HG03135 (cell line): ENCODE measurements at regions not wholly inside any gene's neighbourhood (a gene's known extent, or its start where the extent isn't known, plus 50 kb on each side); places are given as distances from the start of the nearest gene placed in this dataset.
"Not testable (repeated sequence)": the region's sequence is repeated elsewhere in the genome, so short reads cannot be mapped to it uniquely, and the experiment has no call there.

ENCODE experiments used
- ATAC-seq: cut with Tn5 transposase; IDR thresholded peaks from one replicate; pipeline ENCODE4 v1.9.1; 2021; ENCODE audit warnings: mild to moderate bottlenecking, moderate library complexity; ENCODE audit not compliant: unreplicated experiment

GRCh38 chr2:7867867-7868266 is 814.0 kb upstream of the ID2 start:
- ATAC-seq: no peak

DNA sequence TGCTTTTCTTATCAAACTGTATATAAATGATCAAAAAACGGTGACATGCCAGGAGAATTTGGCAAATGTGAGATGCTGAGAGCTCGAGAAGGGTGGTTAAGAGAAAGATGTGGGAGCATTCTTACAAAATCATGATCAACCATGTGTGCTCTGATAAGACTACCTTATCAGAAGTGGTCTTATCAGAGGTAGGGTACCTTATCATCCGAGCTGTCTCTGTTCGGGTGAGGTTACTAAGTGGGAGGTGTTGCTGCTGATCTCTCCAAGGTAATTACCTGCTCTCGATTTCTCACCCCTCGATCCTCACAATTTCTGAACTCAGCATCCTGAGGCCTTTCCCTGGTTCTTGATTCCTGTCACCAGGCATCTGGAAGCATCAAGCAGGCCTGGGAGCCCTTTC is 813.0 kb upstream of the ID2 start:
- no peak for ATAC-seq

DNA sequence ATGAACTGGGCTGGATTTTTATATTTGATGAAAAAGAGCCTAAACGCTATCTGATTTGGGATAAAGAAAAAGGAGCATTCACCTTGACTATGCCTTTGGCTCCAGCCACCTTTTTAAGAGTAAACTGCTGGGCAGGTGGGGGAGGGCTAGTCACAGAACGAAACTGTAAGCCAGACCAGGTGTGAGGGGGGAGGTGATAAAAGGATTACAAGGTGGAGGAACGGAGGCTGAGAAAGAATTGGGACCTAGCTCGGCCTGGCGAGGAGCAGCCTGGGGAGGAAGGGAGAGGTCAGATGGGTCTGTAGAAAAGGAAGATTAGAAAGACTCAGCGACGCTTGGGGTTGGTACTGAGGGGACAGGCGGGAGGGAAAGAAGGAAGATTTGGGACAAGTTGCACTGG is 805.4 kb upstream of the ID2 start:
- ATAC-seq: not testable (repeated sequence)

DNA sequence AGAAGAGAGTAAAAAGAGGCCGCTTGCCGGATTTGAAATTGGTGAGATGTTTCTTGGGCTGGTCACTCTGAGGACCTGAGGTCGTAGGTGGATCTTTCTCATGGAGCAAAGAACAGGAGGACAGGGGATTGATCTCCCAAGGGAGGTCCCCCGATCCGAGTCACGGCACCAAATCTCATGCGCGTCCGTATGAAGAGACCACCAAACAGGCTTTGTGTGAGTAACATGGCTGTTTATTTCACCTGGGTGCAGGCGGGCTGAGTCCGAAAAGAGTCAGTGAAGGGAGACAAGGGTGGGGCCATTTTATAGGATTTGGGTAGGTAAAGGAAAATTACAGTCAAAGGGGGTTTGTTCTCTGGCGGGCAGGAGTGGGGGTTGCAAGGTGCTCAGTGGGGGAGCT is 803.6 kb upstream of the ID2 start:
- not testable (repeated sequence) for ATAC-seq

DNA sequence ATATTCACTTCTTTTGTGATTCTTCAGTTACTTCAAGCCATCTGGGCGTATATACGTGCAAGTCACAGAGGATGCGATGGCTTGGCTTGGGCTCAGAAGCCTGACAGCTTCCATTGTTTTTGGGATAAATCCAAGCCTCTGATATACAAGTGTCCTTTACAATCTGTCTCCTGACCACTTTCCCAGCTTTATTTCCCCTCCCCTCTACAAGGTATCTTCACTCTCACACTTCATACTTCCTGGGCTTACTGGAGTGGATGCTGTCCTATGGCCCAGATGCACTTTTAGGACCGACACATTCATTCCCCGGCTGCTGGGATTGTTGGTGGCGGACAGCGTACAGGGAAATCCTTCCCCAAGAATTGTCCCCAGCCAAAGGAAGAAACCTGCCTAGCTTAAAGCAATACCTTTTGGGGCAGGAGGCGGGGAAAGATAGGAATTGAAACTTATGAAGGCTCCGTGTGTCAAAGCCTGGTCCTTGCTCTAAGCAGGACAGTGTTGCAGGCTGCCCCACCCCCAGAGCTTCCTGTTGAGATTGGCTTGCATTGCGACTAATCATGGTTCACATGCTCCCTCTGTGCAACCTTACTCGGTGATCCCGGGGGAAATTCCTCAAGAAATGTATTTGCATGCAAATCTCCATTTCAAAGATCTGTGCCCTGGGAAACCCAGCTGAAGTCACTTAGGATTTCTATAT is 802.9 kb upstream of the ID2 start:
- ATAC-seq: no peak

DNA sequence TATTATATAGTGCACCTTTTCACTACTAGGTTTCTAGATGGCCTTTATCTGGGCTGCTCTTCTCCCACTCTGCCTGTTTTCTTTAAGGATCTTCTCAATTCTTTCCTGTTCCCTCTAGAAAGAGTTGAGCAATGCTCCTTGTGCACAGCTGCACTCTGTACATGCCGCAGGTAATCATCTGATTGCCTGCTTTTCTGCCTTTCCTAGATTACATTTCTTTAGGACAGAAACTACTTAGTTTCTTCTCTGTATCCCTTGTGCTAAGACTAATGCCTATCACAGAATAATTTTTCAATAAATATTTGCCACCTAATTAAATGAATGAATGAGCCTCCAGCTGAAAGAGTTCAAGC is 802.4 kb upstream of the ID2 start:
- ATAC-seq: no peak

DNA sequence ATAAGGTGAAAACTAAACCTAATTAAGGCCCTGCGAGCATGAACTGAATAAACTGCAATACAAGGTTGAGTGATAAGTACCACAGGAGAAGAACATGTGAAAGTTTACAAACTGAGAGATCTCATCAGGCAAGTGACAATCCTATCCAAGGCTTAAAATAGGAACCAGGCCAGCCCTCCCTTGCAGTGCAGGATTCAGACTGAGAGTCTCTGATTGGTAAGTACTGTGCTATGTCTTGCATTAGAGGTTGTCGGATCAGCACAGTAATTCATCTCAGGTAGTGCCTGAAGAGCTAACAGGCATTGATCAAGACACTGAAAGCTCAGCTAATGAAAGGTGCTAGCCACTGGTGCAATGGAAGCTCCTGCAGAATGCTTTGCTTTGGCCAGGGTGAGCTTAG is 801.7 kb upstream of the ID2 start:
- no peak for ATAC-seq

DNA sequence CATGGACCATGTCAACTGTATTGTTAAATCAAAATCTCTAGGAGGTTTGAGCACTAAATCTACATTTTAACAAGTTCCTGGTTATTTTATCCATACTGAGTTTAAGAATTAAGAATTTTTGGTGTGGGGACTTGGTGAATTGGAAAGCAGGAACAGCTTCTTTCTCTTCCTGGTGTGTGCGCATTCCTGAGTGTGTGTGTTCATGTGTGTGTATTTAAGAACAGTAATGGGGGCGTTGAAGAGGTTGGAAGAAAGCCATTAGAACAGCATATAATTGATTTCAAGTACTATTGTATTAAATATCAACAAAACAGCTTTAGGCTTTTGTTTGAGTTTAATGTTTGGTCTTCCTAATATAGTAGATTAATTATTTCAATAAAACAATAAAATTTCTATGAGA is 801.3 kb upstream of the ID2 start:
- ATAC-seq: no peak

DNA sequence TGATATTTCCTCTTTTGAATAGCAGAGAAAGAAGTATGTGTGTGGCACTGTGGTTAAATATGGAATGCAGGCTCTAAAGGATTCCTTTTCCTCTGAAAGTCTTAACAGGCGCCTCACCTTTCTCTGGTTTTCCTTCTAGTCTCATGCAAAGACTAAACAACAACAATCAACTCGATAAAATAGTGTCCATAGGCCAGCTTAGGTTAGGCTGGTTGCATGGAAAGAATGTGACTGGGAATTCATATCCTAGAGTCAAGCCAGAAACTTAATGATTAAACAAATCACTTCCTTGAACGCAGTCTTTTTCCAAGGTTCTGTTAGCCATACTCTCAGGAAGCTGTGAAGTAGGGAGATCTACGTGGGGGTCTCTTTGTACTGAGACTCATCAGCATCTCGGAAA is 800.8 kb upstream of the ID2 start:
- no peak for ATAC-seq

GRCh38 chr2:7881466-7881865 is 800.4 kb upstream of the ID2 start:
- no peak for ATAC-seq

GRCh38 chr2:7882296-7882695 is 799.6 kb upstream of the ID2 start:
- ATAC-seq: no peak

DNA sequence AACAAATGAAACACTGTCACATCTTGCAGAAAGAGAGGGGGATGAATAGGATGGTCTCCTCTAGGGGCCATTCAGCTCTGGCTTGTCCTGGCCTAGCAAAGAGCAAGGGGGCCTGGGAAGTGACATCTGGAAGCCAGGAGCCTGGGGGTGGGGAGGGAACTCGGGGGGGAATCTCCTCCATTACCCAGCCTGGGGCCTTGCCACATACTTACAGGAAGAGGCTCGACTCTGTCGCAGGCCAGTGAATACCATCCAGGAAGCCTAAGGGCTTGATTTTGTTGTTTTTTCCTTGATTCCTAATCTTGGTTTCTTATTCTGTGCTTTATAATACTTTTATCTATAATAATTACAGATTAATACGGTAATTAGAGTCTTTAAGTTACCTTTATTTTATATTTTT is 797.5 kb upstream of the ID2 start:
- no peak for ATAC-seq

DNA sequence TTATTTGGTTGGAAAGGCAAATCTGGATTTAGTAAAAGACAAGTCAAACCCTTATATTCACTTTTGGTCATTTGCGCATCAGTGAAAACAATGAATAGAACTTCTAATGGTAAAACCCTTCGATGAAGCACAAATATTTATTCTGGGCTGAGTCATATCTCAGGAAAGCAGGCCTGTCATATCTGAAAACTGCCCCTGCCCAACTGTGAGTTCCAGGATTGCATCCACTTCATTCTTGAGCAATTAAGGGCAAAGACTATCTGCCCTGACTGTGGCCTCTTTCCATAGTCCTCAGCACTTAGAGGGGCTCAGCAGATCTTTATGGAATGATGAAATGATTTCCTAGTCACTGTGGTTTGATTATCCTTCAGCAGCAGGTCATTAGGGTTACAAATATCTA is 795.2 kb upstream of the ID2 start:
- ATAC-seq: no peak

DNA sequence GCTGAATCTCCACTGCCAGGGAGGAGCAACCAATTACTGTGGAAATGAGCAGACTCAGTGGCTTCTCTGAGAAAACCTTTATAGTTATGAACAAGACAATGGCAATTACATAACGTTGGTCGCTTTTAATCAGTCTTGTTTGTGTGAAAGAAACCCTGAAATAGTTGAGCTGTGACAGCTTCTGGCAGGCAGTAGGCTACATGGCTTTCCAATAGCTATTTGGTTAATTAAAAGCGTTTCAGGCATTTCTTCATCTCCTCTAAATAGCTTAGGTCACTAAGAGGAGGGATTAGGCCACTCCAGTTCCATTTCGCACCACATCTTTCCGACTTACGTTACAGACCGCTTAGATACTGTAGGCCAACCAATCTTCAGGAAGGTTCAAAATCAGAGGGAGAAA is 794.4 kb upstream of the ID2 start:
- no peak for ATAC-seq

GRCh38 chr2:7888876-7889275 is 793.0 kb upstream of the ID2 start:
- ATAC-seq: no peak

DNA sequence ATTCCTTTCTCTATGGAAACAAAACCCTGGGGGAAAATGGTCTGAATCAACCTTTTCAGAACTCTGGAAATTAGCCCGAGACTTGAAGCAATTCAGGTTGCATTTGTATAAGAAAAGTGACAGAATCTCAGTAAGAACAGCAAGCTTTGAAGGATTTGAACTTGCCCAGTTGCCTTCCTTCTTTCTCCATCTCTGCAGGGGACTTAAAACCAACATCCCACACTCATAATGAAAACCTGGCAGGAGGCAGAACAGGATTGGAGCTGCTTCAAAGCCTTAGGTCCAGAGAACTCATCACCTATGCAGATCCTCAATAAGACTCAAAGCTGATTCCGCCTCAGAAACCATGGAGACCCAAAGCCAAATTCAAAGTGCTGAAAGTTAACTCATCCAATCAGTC is 790.5 kb upstream of the ID2 start:
- ATAC-seq: no peak

GRCh38 chr2:7895289-7895688 is 786.6 kb upstream of the ID2 start:
- no peak for ATAC-seq

GRCh38 chr2:7896940-7897487 is 784.8 kb upstream of the ID2 start:
- no peak for ATAC-seq

DNA sequence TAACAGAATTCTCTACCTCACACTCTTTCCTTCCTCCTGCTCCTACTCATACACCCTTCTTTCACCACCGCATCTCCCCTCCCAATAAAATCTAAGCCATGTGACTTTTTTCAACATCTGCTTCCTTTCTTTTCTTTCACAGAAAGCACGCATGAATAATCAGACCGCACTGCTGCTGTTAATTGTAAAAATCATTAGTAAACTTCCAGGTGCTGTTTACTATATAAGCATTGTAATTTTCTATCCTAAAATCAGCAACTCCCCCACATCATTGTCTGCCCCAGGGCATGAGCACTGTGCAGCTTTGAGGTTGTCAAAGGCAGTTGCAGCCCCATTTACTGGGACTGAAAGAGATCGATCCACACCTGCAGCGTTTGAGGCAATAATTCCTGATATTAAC is 782.6 kb upstream of the ID2 start:
- ATAC-seq: no peak

GRCh38 chr2:7899923-7900322 is 781.9 kb upstream of the ID2 start:
- no peak for ATAC-seq

- ATAC-seq: no peak
Measured at GRCh38 chr2:7900593-7900992, 781.3 kb upstream of the ID2 start.

DNA sequence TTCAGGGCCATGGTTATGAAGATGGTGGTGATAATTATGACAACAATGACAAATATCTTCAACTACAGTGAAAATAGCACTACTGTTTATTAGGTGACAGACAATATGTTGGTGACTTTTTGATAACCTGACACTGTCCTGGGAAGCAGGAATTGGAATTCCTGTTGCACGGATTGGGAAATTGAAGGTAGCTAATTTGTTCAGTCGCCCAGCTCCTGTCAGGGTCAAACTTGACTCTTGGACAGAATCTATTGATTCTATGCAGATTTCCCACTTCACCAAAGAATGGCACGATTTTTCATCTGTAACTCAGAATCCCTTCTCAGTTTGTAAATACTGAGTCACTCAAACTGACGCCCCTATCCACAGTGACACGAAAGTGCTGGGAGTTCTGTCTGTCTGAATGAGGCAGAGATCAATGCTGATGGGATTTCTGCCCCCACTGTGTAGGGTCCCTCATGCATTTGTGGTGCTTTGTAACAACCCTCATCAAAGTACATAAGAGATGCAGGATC is 779.5 kb upstream of the ID2 start:
- ATAC-seq: no peak

- no peak for ATAC-seq
Measured at GRCh38 chr2:7904319-7904718, 777.5 kb upstream of the ID2 start.
